Right lobe of liver (tissue), 4 donors: ENCODE measurements at regions not wholly inside any gene's neighbourhood (a gene's known extent, or its start where the extent isn't known, plus 50 kb on each side); places are given as distances from the start of the nearest gene placed in this dataset.

Experiments
- CTCF ChIP-seq, 4 donors: fragments of 200-600 bp in 3 of 4; fragments of 450-650 bp in 1 of 4; IDR thresholded peaks; one replicate each; pipeline versions ENCODE4 v1.5.1 to v1.8.0; 2016 to 2022; ENCODE audit warnings: antibody characterized with exemption in 4 of 4, mild to moderate bottlenecking in 2 of 4
- POLR2A ChIP-seq: fragments of 450-650 bp; IDR thresholded peaks from one replicate; pipeline ENCODE4 v1.6.1; 2017; ENCODE audit warnings: antibody characterized with exemption, mild to moderate bottlenecking
- donor health status: DM: no; HTN: no; CAD: no.
- donor health status: DM: no; HTN: no; CAD: no.
- donor health status: DM: no; HTN: yes; CAD: no.

DNA sequence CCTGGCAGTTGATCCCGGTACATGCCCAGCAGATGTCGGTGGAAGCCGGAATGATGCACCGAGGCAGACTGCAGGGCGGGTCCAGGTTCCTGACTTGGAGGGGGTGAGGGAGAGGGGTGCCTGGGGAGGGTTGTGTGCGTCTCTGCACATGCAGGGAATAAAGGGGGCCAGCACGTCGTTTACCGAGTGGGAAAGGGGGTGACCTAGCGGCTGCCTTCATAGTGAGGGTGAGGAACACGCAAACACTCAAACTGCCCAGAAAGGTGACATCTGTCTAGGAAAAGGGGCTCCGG lies 801.7 kb downstream of the TBC1D22A start:
- TF ChIP-seq CTCF (IDR thresholded peaks at IDR 0.05) (no peak), POLR2A (no peak)
